B cell (primary cell): ENCODE measurements at regions not wholly inside any gene's neighbourhood (a gene's known extent, or its start where the extent isn't known, plus 50 kb on each side); places are given as distances from the start of the nearest gene placed in this dataset.
A peak's percentile ranks its signal among the peaks of the same experiment; 100 is the strongest.

Experiments
- ATAC-seq: fragments of 200-7000 bp; cut with Tn5 transposase; one replicate; pipeline ENCODE4 v1.10.0; 2021; ENCODE audit warnings: low read depth, mild to moderate bottlenecking, moderate number of reproducible peaks, moderate library complexity
- CTCF ChIA-PET: fragments of 350-600 bp; sonication (Branson Sonifier 250); formaldehyde crosslinking; loops from one replicate; lab custom pipeline; 2021; ENCODE audit warnings: antibody characterized with exemption, inconsistent platforms; lab: Charles Lee
- POLR2A ChIA-PET: fragments of 350-600 bp; sonication (Branson Sonifier 250); formaldehyde crosslinking; loops from one replicate; lab custom pipeline; 2021; ENCODE audit warnings: antibody characterized with exemption; lab: Charles Lee
- DNase-seq: peaks from one replicate; pipeline ENCODE4 v3.0.0; 2013
- H2AFZ ChIP-seq: 2 replicates; pipeline ENCODE4 v1.6.1; 2012; ENCODE audit warnings: mild to moderate bottlenecking, low read depth, low read length; ENCODE audit not compliant: insufficient read depth, poor library complexity, severe bottlenecking
- H3K27ac ChIP-seq, 2 donors: 1 replicate in 1 of 2; 2 replicates in 1 of 2; pipeline ENCODE4 v1.5.1; 2012 to 2013; ENCODE audit warnings: low read length in 2 of 2, mild to moderate bottlenecking in 2 of 2, moderate library complexity in 1 of 2
- H3K27me3 ChIP-seq, 4 experiments: fragments of 200-600 bp in 1 of 4; sonication (generic) in 1 of 4; replicated peaks in 1 of 4; 1 replicate in 2 of 4; 2 replicates in 2 of 4; pipeline versions ENCODE4 v1.6.1 to v1.7.0; 2013 to 2016; ENCODE audit warnings: low read length in 3 of 4, mild to moderate bottlenecking in 2 of 4, mixed read lengths in 1 of 4, moderate library complexity in 1 of 4; ENCODE audit not compliant: insufficient read depth in 4 of 4, control insufficient read depth in 3 of 4; ENCODE audit errors: control extremely low read depth in 1 of 4
- H3K36me3 ChIP-seq, 2 experiments: replicated peaks in 1 of 2; 1 replicate in 1 of 2; 2 replicates in 1 of 2; pipeline versions ENCODE4 v1.6.1 to v1.7.1; 2013; ENCODE audit warnings: low read length in 1 of 2; ENCODE audit not compliant: insufficient read depth in 2 of 2, control insufficient read depth in 1 of 2; ENCODE audit errors: control extremely low read depth in 1 of 2, extremely low read depth in 1 of 2
- H3K4me1 ChIP-seq, 2 donors: fragments of 200-600 bp in 1 of 2; sonication (generic) in 1 of 2; 1 replicate in 1 of 2; 2 replicates in 1 of 2; pipeline versions ENCODE4 v1.5.1 to v1.6.1; 2013 to 2017; ENCODE audit warnings: low read length in 2 of 2; ENCODE audit not compliant: control insufficient read depth in 2 of 2, insufficient read depth in 2 of 2
- H3K4me2 ChIP-seq: replicated peaks from 2 replicates; pipeline ENCODE3; 2012; ENCODE audit warnings: mild to moderate bottlenecking, low read depth, low read length; ENCODE audit not compliant: poor library complexity, severe bottlenecking
- H3K4me3 ChIP-seq, 5 experiments: fragments of 200-600 bp in 1 of 5; sonication (generic) in 1 of 5; 1 replicate in 3 of 5; 2 replicates in 2 of 5; pipeline versions ENCODE4 v1.5.1 to v1.7.0; 2011 to 2016; ENCODE audit warnings: low read length in 4 of 5, mild to moderate bottlenecking in 4 of 5, low read depth in 2 of 5, control low read depth in 1 of 5, moderate library complexity in 1 of 5; ENCODE audit not compliant: insufficient read depth in 1 of 5; ENCODE audit errors: control extremely low read depth in 1 of 5, extremely low read depth in 1 of 5
- H3K79me2 ChIP-seq: fragments of 200-600 bp; sonication (generic); one replicate; pipeline ENCODE4 v1.6.0; 2016; ENCODE audit warnings: low read length; ENCODE audit not compliant: control insufficient read depth, insufficient read depth
- H3K9ac ChIP-seq: fragments of 200-600 bp; sonication (generic); 2 replicates; pipeline ENCODE4 v1.6.1; 2017; ENCODE audit warnings: mild to moderate bottlenecking, low read length, moderate library complexity
- H3K9me3 ChIP-seq, 3 donors: one replicate each; pipeline versions ENCODE4 v1.6.1 to v1.7.1; 2013; ENCODE audit warnings: low read length in 2 of 3; ENCODE audit not compliant: control insufficient read depth in 2 of 3, insufficient read depth in 1 of 3; ENCODE audit errors: control extremely low read depth in 1 of 3
- H4K20me1 ChIP-seq: 2 replicates; pipeline ENCODE4 v1.6.0; 2012; ENCODE audit warnings: mild to moderate bottlenecking, low read length; ENCODE audit not compliant: insufficient read depth, control insufficient read depth, poor library complexity, severe bottlenecking
- H3K27ac Mint-ChIP-seq: one replicate; pipeline ENCODE4 v1.8.0; 2021; ENCODE audit warnings: mixed read lengths
- H3K27me3 Mint-ChIP-seq: one replicate; pipeline ENCODE4 v1.8.0; 2021; ENCODE audit warnings: mixed read lengths
- H3K4me1 Mint-ChIP-seq: one replicate; pipeline ENCODE4 v1.8.0; 2021; ENCODE audit warnings: mixed read lengths
- H3K4me3 Mint-ChIP-seq: one replicate; pipeline ENCODE4 v1.8.0; 2021; ENCODE audit warnings: mixed read lengths
- H3K9me3 Mint-ChIP-seq: one replicate; pipeline ENCODE4 v1.8.0; 2022; ENCODE audit warnings: mixed read lengths; ENCODE audit not compliant: insufficient read depth
- CTCF ChIP-seq: fragments of 200-600 bp; IDR thresholded peaks from one replicate; pipeline ENCODE4 v1.8.0; 2022; ENCODE audit warnings: antibody characterized with exemption, mild to moderate bottlenecking
- EZH2 ChIP-seq: IDR thresholded peaks from 2 replicates; pipeline ENCODE4 v1.6.1; 2012; ENCODE audit warnings: borderline replicate concordance, low read depth, mild to moderate bottlenecking, moderate library complexity, low read length; ENCODE audit not compliant: insufficient read depth, poor library complexity, severe bottlenecking
- WGBS: methylation state at CpG from one replicate; pipeline ENCODE4 v1.1.5; 2013; ENCODE audit warnings: missing lambda C conversion rate; ENCODE audit not compliant: insufficient coverage; 5-methylcytosine and 5-hydroxymethylcytosine counted together
- intact Hi-C: fragments of 100-400 bp; cut with micrococcal nuclease; formaldehyde crosslinking; loops from one replicate; pipeline ENCODE4 v1.10.0; 2022

DNA sequence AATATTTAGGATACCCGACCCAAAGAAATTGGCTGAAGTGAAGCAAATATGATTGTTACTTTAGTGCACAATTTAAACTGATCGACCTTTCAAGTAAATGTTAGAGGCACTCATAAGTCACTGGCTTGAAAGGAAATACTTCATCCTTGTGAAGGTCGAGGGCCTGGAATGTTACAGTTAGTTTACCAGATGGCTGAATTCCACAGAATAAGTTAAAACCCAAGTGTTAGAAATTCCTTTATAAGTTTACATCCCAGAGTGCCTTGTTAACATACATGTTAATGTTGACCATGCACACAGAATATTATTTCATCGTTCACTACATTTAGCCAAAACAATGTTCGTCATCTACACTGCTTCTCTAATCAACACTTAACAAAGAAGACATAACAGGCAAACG is 235.5 kb upstream of the ANO3 start:
- H3K4me3 ChIP-seq = no peak overlapping the region
- TF ChIP-seq CTCF = no peak
- TF ChIP-seq EZH2 = no peak
- 88% methylated on average over 5 of the region's 6 CpGs for WGBS
- intact Hi-C loops = no loop called here
- H3K4me2 ChIP-seq = no peak overlapping the region
- H3K4me1 ChIP-seq = peaks cover 8 to 13% of the 10 kb centered on the region in 2 donors
- H3K27ac Mint-ChIP-seq = no peak overlapping the region
- no peaks in the 10 kb centered on the region for H4K20me1 ChIP-seq
- peaks cover 0 to 3% (median 0%) of the 10 kb centered on the region in 3 donors for H3K9me3 ChIP-seq
- H3K27me3 ChIP-seq = no peaks in the 10 kb centered on the region
- no peak overlapping the region for H3K4me3 Mint-ChIP-seq
- H3K4me1 Mint-ChIP-seq = peaks cover 20% of the 10 kb centered on the region
- CTCF ChIA-PET = no interaction called here
- ATAC-seq = no peak
- H3K27me3 Mint-ChIP-seq = no peaks in the 10 kb centered on the region
- no peak overlapping the region for H3K27ac ChIP-seq
- H3K9ac ChIP-seq = no peak overlapping the region
- no peaks in the 10 kb centered on the region for H3K9me3 Mint-ChIP-seq
- no peak for DNase-seq
- no peak overlapping the region for H2AFZ ChIP-seq
- POLR2A ChIA-PET = no interaction called here
- H3K36me3 ChIP-seq = no peaks in the 10 kb centered on the region
- no peaks in the 10 kb centered on the region for H3K79me2 ChIP-seq

DNA sequence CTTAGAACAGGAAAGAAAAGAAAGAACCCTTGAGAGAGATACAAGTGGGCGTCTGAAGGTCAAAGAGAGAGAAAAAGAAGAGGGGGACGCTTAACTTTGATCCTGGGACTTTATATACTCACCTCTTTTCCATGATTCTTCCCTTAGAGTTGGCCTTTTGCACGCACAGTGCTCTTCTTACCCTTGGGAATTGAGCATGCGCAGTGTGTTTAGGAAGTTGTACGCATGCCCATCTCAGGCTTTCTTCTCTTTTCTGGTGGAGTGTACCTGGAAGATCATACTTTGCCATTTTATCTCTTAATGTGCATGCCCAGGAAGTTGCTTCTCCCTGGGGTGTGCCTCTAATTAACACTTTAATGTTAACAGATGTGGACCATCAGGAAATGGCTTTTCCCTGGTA is 229.6 kb upstream of the ANO3 start:
- intact Hi-C loops = no loop called here
- Histone ChIP-seq H2AFZ (peak overlapping the region; percentile 5), H3K9ac (no peak overlapping the region)

More for the DNA sequence above, 229.6 kb upstream of the ANO3 start:
- Mint-ChIP-seq H3K27ac (no peak overlapping the region), H3K4me1 (peaks cover 27% of the 10 kb centered on the region), H3K4me3 (no peak overlapping the region), H3K27me3 (no peaks in the 10 kb centered on the region), H3K9me3 (no peaks in the 10 kb centered on the region)
- Histone ChIP-seq H3K79me2 (no peaks in the 10 kb centered on the region), H3K27ac (no peak overlapping the region), H4K20me1 (no peaks in the 10 kb centered on the region), H3K4me1 (peaks cover 12 to 17% of the 10 kb centered on the region in 2 donors), H3K36me3 (no peaks in the 10 kb centered on the region), H3K9me3 (peaks cover 0 to 6% (median 0%) of the 10 kb centered on the region in 3 donors), H3K27me3 (no peaks in the 10 kb centered on the region), H3K4me2 (no peak overlapping the region), H3K4me3 (no peak overlapping the region)
- WGBS = no CpG with 5 or more reads among the region's 5 CpGs
- ATAC-seq (no peak), DNase-seq (no peak)
- POLR2A ChIA-PET = no interaction called here
- TF ChIP-seq CTCF (no peak), EZH2 (no peak)
- CTCF ChIA-PET = no interaction called here
